Adrenal gland (tissue), 9 donors: ENCODE measurements at regions not wholly inside any gene's neighbourhood (a gene's known extent, or its start where the extent isn't known, plus 50 kb on each side); places are given as distances from the start of the nearest gene placed in this dataset.

Experiments
- DNase-seq, 7 donors: peaks; one replicate each; pipeline ENCODE4 v3.0.0-alpha.2; 2019 to 2020
- H3K27ac ChIP-seq, 5 donors: fragments of 200-600 bp; sonication (generic) in 4 of 5; 1 replicate in 3 of 5; 2 replicates in 2 of 5; pipeline versions ENCODE4 v1.5.1 to v1.8.0; 2016 to 2020; ENCODE audit warnings: mild to moderate bottlenecking in 1 of 5
- H3K27me3 ChIP-seq: fragments of 200-600 bp; 2 replicates; pipeline ENCODE4 v1.8.0; 2021
- H3K36me3 ChIP-seq, 2 donors: fragments of 200-600 bp; replicated peaks in 1 of 2; 1 replicate in 1 of 2; 2 replicates in 1 of 2; pipeline versions ENCODE4 v1.5.1 to v1.8.0; 2018 to 2022
- H3K4me1 ChIP-seq, 2 donors: fragments of 200-600 bp; replicated peaks in 1 of 2; 1 replicate in 1 of 2; 2 replicates in 1 of 2; pipeline versions ENCODE4 v1.5.1 to v1.8.0; 2018 to 2021
- H3K4me3 ChIP-seq, 4 donors: fragments of 200-600 bp; sonication (generic) in 3 of 4; one replicate each; pipeline ENCODE4 v1.5.1; 2016 to 2018
- H3K9me3 ChIP-seq, 3 donors: fragments of 200-600 bp; sonication (generic) in 1 of 3; replicated peaks in 1 of 3; 1 replicate in 2 of 3; 2 replicates in 1 of 3; pipeline versions ENCODE4 v1.5.1 to v1.8.0; 2016 to 2021
- CTCF ChIP-seq, 6 experiments: fragments of 450-650 bp in 4 of 6; fragments of 200-600 bp in 2 of 6; sonication (generic) in 1 of 6; IDR thresholded peaks; 1 replicate in 5 of 6; 2 replicates in 1 of 6; pipeline versions ENCODE4 v1.5.1 to v1.8.0; 2016 to 2021; ENCODE audit warnings: antibody characterized with exemption in 6 of 6, mild to moderate bottlenecking in 2 of 6, moderate library complexity in 1 of 6
- POLR2A ChIP-seq, 2 donors: fragments of 450-650 bp; IDR thresholded peaks; one replicate each; pipeline ENCODE4 v1.6.1; 2017; ENCODE audit warnings: antibody characterized with exemption in 2 of 2, mild to moderate bottlenecking in 2 of 2, moderate library complexity in 1 of 2
- whole genome bisulfite sequencing, 4 donors: extraction: QIAGEN DNeasy Blood & Tissue Kit in 2 of 4; methylation state at CpG; one replicate each; pipeline versions ENCODE4 v1.1.5 to v1.1.7; 2013 to 2017; 5-methylcytosine and 5-hydroxymethylcytosine counted together
- intact Hi-C, 2 donors: fragments of 100-400 bp; cut with DNase I; formaldehyde crosslinking; loops; one replicate each; pipeline versions ENCODE4 v1.14.1 to v1.15.0; 2022 to 2023
- donor health status: healthy with polysubstance abuse.
- donor health status: Bipolar disorder and iron deficiency.
- donor health status: DM: yes; HTN: yes; CAD: no.
- donor health status: DM: no; HTN: no; CAD: no.
- donor health status: DM: no; HTN: no; CAD: no.

- Histone ChIP-seq H3K9me3 (peaks cover 0 to 4% (median 0%) of the 10 kb centered on the region in 3 donors), H3K36me3 (no peaks in the 10 kb centered on the region), H3K27me3 (no peaks in the 10 kb centered on the region), H3K27ac (no peak overlapping the region), H3K4me1 (no peaks in the 10 kb centered on the region), H3K4me3 (no peak overlapping the region)
- intact Hi-C loops = no loop called here
- WGBS, 4 donors = 87 to 95% (median 90%) methylated on average over 2 of the region's 2 CpGs
- DNase-seq = no peak
- TF ChIP-seq POLR2A (IDR thresholded peaks at IDR 0.05) (no peak), CTCF (IDR thresholded peaks at IDR 0.05) (no peak)
Measured at GRCh38 chr6:145290122-145290521, 445.2 kb downstream of the EPM2A start.

- no peak overlapping the region for H3K27ac ChIP-seq
- DNase-seq = no peak
- H3K4me3 ChIP-seq = no peak overlapping the region
- no peaks in the 10 kb centered on the region for H3K4me1 ChIP-seq
- intact Hi-C loops = no loop called here
- WGBS, 4 donors = 81 to 86% (median 85%) methylated on average over 2 of the region's 2 CpGs
- H3K36me3 ChIP-seq = no peaks in the 10 kb centered on the region
- H3K27me3 ChIP-seq = no peaks in the 10 kb centered on the region
- H3K9me3 ChIP-seq = peaks cover 0 to 4% (median 0%) of the 10 kb centered on the region in 3 donors
- TF ChIP-seq POLR2A (IDR thresholded peaks at IDR 0.05) = no peak
- TF ChIP-seq CTCF (IDR thresholded peaks at IDR 0.05) = no peak
Measured at GRCh38 chr6:145292066-145292465, 443.3 kb downstream of the EPM2A start.

GRCh38 chr6:145294942-145295341, 440.4 kb downstream of the EPM2A start:
- no peak overlapping the region for H3K4me3 ChIP-seq
- DNase-seq = no peak
- H3K27ac ChIP-seq = no peak overlapping the region
- H3K4me1 ChIP-seq = no peaks in the 10 kb centered on the region
- WGBS, 4 donors = 67 to 74% (median 70%) methylated on average over 4 of the region's 4 CpGs
- H3K9me3 ChIP-seq = no peaks in the 10 kb centered on the region
- intact Hi-C loops = no loop called here
- no peaks in the 10 kb centered on the region for H3K27me3 ChIP-seq
- TF ChIP-seq POLR2A (IDR thresholded peaks at IDR 0.05) = no peak
- no peak for TF ChIP-seq CTCF (IDR thresholded peaks at IDR 0.05)
- H3K36me3 ChIP-seq = no peaks in the 10 kb centered on the region

- intact Hi-C loops = no loop called here
- 85 to 94% (median 91%) methylated on average over 2 of the region's 2 CpGs for WGBS, 4 donors
- TF ChIP-seq POLR2A (IDR thresholded peaks at IDR 0.05) (no peak), CTCF (IDR thresholded peaks at IDR 0.05) (no peak)
Measured at GRCh38 chr6:145295746-145296145, 439.6 kb downstream of the EPM2A start.

More at GRCh38 chr6:145295746-145296145, 439.6 kb downstream of the EPM2A start:
- H3K4me3 ChIP-seq = no peak overlapping the region
- no peaks in the 10 kb centered on the region for H3K9me3 ChIP-seq
- H3K36me3 ChIP-seq = no peaks in the 10 kb centered on the region
- no peak overlapping the region for H3K27ac ChIP-seq
- no peaks in the 10 kb centered on the region for H3K4me1 ChIP-seq
- no peaks in the 10 kb centered on the region for H3K27me3 ChIP-seq
- no peak for DNase-seq
